GM12878 (cell line): ENCODE measurements at regions not wholly inside any gene's neighbourhood (a gene's known extent, or its start where the extent isn't known, plus 50 kb on each side); places are given as distances from the start of the nearest gene placed in this dataset.

Source experiments
- ATAC-seq: fragments of 200-7000 bp; cut with Tn5 transposase; 3 replicates; pipeline ENCODE4 v1.9.1; 2020; ENCODE audit warnings: mild to moderate bottlenecking, moderate library complexity
- BruUV-seq: library from RNA; stranded (reverse); fragments of 400-500 nt; replicated peaks from 2 replicates; lab custom pipeline; 2021; lab: Mats Ljungman, UMichigan
- CTCF ChIA-PET: fragments of 300-600 bp; sonication (Branson Sonifier 250); formaldehyde crosslinking; extraction: SDS; loops from one replicate; lab custom pipeline; 2021; ENCODE audit warnings: inconsistent platforms; lab: Yijun Ruan, JAX
- POLR2A ChIA-PET: fragments of 350-600 bp; formaldehyde crosslinking; extraction: SDS; loops from one replicate; lab custom pipeline; 2021; ENCODE audit warnings: inconsistent platforms; lab: Charles Lee
- RAD21 ChIA-PET: fragments of 300-600 bp; sonication (Branson Sonifier 250); formaldehyde crosslinking; loops from one replicate; lab custom pipeline; 2023; ENCODE audit warnings: antibody characterized with exemption; ENCODE audit not compliant: unreplicated experiment; lab: Charles Lee
- SMC1A ChIA-PET: fragments of 300-600 bp; sonication (Branson Sonifier 250); formaldehyde crosslinking; loops from one replicate; lab custom pipeline; 2023; ENCODE audit not compliant: unreplicated experiment, uncharacterized antibody; lab: Charles Lee
- DNase-seq: peaks from one replicate; pipeline ENCODE4 v3.0.0-alpha.2; 2011; ENCODE audit warnings: low read depth, low spot score
- FAIRE-seq: peaks from 3 replicates; lab custom pipeline; 2011; peaks lifted over from hg19 to GRCh38; lab: Jason Lieb, UNC
- H2AFZ ChIP-seq: 2 replicates; pipeline ENCODE4 v1.6.0; 2011; ENCODE audit warnings: low read depth, low read length, control low read depth; ENCODE audit not compliant: control insufficient read depth
- H3K27ac ChIP-seq: 2 replicates; pipeline ENCODE4 v1.5.1; 2011; ENCODE audit warnings: control low read depth; ENCODE audit not compliant: control insufficient read depth, insufficient read depth
- H3K27me3 ChIP-seq, 2 experiments: replicated peaks in 1 of 2; 2 replicates each; pipeline versions ENCODE4 v1.6.0 to v1.6.1; 2011; ENCODE audit warnings: low read length in 1 of 2; ENCODE audit not compliant: control insufficient read depth in 2 of 2, insufficient read depth in 2 of 2
- H3K36me3 ChIP-seq, 2 experiments: 2 replicates each; pipeline ENCODE4 v1.5.1; 2011; ENCODE audit warnings: low read length in 1 of 2; ENCODE audit not compliant: control insufficient read depth in 2 of 2, insufficient read depth in 2 of 2
- H3K4me1 ChIP-seq: 2 replicates; pipeline ENCODE4 v1.6.1; 2011; ENCODE audit warnings: mild to moderate bottlenecking, low read length, moderate library complexity, mixed read lengths; ENCODE audit not compliant: control insufficient read depth, insufficient read depth
- H3K4me2 ChIP-seq: 2 replicates; pipeline ENCODE4 v1.6.0; 2011; ENCODE audit warnings: control low read depth; ENCODE audit not compliant: control insufficient read depth, insufficient read depth
- H3K4me3 ChIP-seq: fragments of 200-600 bp; sonication (generic); 2 replicates; pipeline ENCODE4 v1.5.1; 2016
- H3K79me2 ChIP-seq: 2 replicates; pipeline ENCODE4 v1.6.0; 2011; ENCODE audit warnings: low read length; ENCODE audit not compliant: control insufficient read depth, insufficient read depth
- H3K9ac ChIP-seq: 2 replicates; pipeline ENCODE4 v1.8.0; 2011; ENCODE audit warnings: low read length, control low read depth, mixed read lengths; ENCODE audit not compliant: control insufficient read depth, insufficient read depth
- H3K9me3 ChIP-seq: replicated peaks from 3 replicates; pipeline ENCODE4 v1.5.1; 2011; ENCODE audit warnings: mild to moderate bottlenecking, low read length; ENCODE audit not compliant: control insufficient read depth, insufficient read depth
- H4K20me1 ChIP-seq: 2 replicates; pipeline ENCODE4 v1.6.0; 2011; ENCODE audit not compliant: control insufficient read depth, insufficient read depth
- GABPA ChIP-seq: IDR thresholded peaks from 2 replicates; pipeline ENCODE4 v1.6.1; 2014; ENCODE audit warnings: antibody characterized with exemption, low read depth, mild to moderate bottlenecking, inconsistent platforms
- GATAD2B ChIP-seq: fragments of 450-650 bp; conservative IDR thresholded peaks from 2 replicates; pipeline ENCODE4 v1.6.1; 2017; ENCODE audit warnings: low read depth, mild to moderate bottlenecking, moderate library complexity
- KAT2A ChIP-seq: conservative IDR thresholded peaks from 2 replicates; pipeline ENCODE4 v1.6.1; 2011; ENCODE audit warnings: low read depth, low read length; ENCODE audit not compliant: control insufficient read depth
- MYC ChIP-seq: IDR thresholded peaks from 2 replicates; pipeline ENCODE4 v1.6.1; 2011; ENCODE audit warnings: mild to moderate bottlenecking, low read length, moderate library complexity, inconsistent platforms; ENCODE audit not compliant: insufficient read depth, insufficient replicate concordance, insufficient read length, severe bottlenecking
- NBN ChIP-seq: fragments of 450-650 bp; IDR thresholded peaks from 2 replicates; pipeline ENCODE4 v1.6.1; 2016
- PKNOX1 ChIP-seq: fragments of 450-650 bp; IDR thresholded peaks from 2 replicates; pipeline ENCODE4 v1.6.1; 2016; ENCODE audit warnings: mild to moderate bottlenecking
- SREBF2 ChIP-seq: IDR thresholded peaks from 2 replicates; pipeline ENCODE4 v1.6.1; 2012; ENCODE audit warnings: mild to moderate bottlenecking, low read length
- WRNIP1 ChIP-seq: IDR thresholded peaks from 2 replicates; pipeline ENCODE4 v1.6.1; 2011; ENCODE audit warnings: low read depth, low read length, improper control_type of control experiment, borderline replicate concordance
- WGBS: methylation state at CpG from one replicate; pipeline ENCODE4 v1.1.6; 2016; ENCODE audit warnings: low lambda C conversion rate; ENCODE audit not compliant: insufficient replicate concordance, insufficient coverage; ENCODE audit errors: missing lambda C conversion rate; 5-methylcytosine and 5-hydroxymethylcytosine counted together
- in situ Hi-C: fragments of 300-500 bp; cut with MboI; formaldehyde crosslinking; loops from 9 replicates; pipeline ENCODE4 v1.14.3; 2018; ENCODE audit warnings: mixed read lengths
- intact Hi-C: fragments of 100-400 bp; cut with micrococcal nuclease; formaldehyde crosslinking; loops from one replicate; pipeline ENCODE4 v1.14.2; 2022; ENCODE audit not compliant: unreplicated experiment
- TF ChIP-seq, protein P1 (sequence below): IDR thresholded peaks from 2 replicates; pipeline ENCODE4 v1.6.1; 2011; ENCODE audit warnings: borderline replicate concordance, low read depth, mild to moderate bottlenecking, moderate library complexity, low read length; ENCODE audit not compliant: insufficient read depth, poor library complexity, severe bottlenecking
- TF ChIP-seq, protein P2 (sequence below): fragments of 450-650 bp; IDR thresholded peaks from 2 replicates; pipeline ENCODE4 v1.6.1; 2016; ENCODE audit warnings: mild to moderate bottlenecking, moderate library complexity, borderline replicate concordance

- in situ Hi-C loops = no loop called here
- TF ChIP-seq NBN = no peak
- TF ChIP-seq MYC = no peak
- no peak for TF ChIP-seq PKNOX1
- no peak for TF ChIP-seq WRNIP1
- no peak for TF ChIP-seq GABPA
- TF ChIP-seq SREBF2 = no peak
- TF ChIP-seq KAT2A = no peak
- TF ChIP-seq GATAD2B = no peak
- TF ChIP-seq, protein P1, sequence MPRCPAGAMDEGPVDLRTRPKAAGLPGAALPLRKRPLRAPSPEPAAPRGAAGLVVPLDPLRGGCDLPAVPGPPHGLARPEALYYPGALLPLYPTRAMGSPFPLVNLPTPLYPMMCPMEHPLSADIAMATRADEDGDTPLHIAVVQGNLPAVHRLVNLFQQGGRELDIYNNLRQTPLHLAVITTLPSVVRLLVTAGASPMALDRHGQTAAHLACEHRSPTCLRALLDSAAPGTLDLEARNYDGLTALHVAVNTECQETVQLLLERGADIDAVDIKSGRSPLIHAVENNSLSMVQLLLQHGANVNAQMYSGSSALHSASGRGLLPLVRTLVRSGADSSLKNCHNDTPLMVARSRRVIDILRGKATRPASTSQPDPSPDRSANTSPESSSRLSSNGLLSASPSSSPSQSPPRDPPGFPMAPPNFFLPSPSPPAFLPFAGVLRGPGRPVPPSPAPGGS = no peak
- TF ChIP-seq, protein P2, sequence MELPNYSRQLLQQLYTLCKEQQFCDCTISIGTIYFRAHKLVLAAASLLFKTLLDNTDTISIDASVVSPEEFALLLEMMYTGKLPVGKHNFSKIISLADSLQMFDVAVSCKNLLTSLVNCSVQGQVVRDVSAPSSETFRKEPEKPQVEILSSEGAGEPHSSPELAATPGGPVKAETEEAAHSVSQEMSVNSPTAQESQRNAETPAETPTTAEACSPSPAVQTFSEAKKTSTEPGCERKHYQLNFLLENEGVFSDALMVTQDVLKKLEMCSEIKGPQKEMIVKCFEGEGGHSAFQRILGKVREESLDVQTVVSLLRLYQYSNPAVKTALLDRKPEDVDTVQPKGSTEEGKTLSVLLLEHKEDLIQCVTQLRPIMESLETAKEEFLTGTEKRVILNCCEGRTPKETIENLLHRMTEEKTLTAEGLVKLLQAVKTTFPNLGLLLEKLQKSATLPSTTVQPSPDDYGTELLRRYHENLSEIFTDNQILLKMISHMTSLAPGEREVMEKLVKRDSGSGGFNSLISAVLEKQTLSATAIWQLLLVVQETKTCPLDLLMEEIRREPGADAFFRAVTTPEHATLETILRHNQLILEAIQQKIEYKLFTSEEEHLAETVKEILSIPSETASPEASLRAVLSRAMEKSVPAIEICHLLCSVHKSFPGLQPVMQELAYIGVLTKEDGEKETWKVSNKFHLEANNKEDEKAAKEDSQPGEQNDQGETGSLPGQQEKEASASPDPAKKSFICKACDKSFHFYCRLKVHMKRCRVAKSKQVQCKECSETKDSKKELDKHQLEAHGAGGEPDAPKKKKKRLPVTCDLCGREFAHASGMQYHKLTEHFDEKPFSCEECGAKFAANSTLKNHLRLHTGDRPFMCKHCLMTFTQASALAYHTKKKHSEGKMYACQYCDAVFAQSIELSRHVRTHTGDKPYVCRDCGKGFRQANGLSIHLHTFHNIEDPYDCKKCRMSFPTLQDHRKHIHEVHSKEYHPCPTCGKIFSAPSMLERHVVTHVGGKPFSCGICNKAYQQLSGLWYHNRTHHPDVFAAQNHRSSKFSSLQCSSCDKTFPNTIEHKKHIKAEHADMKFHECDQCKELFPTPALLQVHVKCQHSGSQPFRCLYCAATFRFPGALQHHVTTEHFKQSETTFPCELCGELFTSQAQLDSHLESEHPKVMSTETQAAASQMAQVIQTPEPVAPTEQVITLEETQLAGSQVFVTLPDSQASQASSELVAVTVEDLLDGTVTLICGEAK = no peak
- Histone ChIP-seq H3K27me3 (no peaks in the 10 kb centered on the region), H2AFZ (no peak overlapping the region), H3K4me2 (no peak overlapping the region), H3K36me3 (no peaks in the 10 kb centered on the region), H3K9ac (no peak overlapping the region), H3K27ac (no peak overlapping the region), H3K9me3 (no peaks in the 10 kb centered on the region; the same call in 2 of the 3 replicates), H3K4me1 (no peaks in the 10 kb centered on the region), H3K4me3 (no peak overlapping the region), H3K79me2 (no peaks in the 10 kb centered on the region), H4K20me1 (no peaks in the 10 kb centered on the region)
- no peak for ATAC-seq
- 27% methylated on average over 15 of the region's 15 CpGs for WGBS
- no peak for FAIRE-seq
- ChIA-PET RAD21 (no interaction called here), POLR2A (no interaction called here), CTCF (no interaction called here), SMC1A (no interaction called here)
- no TSS peak for BruUV-seq
- DNase-seq = no peak
- intact Hi-C loops = no loop called here
Observed at GRCh38 chr15:27673766-27674445, 425.2 kb downstream of the OCA2 start.
